ENCODE measurements at regions not wholly inside any gene's neighbourhood (a gene's known extent, or its start where the extent isn't known, plus 50 kb on each side); places are given as distances from the start of the nearest gene placed in this dataset.

DNA sequence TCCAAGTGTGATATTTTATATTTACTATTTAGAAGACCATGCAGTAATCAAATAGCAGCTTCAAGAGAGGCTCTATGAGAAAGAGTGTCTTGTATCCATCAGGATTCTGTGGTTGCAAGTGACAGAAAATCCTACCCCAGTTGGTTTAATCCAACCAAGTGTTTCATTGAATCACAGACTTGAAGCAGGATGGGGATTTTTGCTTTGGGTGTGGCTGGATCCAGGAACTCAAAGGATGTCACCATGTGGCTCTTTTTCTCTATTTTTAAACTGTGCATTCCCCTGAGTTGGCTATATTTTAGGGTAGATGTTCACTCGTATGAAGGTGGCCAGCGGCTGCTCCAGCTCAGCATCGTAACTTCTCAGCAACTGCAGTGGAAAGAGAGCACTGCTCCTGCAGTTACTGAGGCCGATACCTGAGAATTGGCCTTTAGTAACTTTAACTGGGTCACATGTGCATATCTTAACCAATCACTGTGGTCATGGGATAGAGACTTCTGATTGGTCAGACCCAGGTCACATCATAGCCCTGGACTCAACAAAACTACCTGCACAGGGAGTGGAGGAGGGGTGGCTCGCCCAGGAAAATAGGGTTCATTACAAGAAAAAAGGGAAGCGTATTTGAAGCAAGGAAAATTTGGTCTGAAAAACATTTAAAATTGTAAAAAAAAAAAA, 396.1 kb upstream of the SULF2 start:
- no peak for TF ChIP-seq NFIC (IDR thresholded peaks at IDR 0.05)
- TF ChIP-seq CEBPB (IDR thresholded peaks at IDR 0.05) = no peak

Data from Ishikawa (cell line).